Esophagus squamous epithelium (tissue), 4 donors: ENCODE measurements at regions not wholly inside any gene's neighbourhood (a gene's known extent, or its start where the extent isn't known, plus 50 kb on each side); places are given as distances from the start of the nearest gene placed in this dataset.

Experiments used
- POLR2A ChIP-seq, 4 donors: fragments of 450-650 bp; IDR thresholded peaks; one replicate each; pipeline ENCODE4 v1.6.1; 2017; ENCODE audit warnings: antibody characterized with exemption in 4 of 4, mild to moderate bottlenecking in 4 of 4, moderate library complexity in 3 of 4
- TF ChIP-seq, protein P1 (sequence below), 6 experiments: fragments of 450-650 bp in 4 of 6; fragments of 200-600 bp in 2 of 6; sonication (generic) in 2 of 6; IDR thresholded peaks; one replicate each; pipeline ENCODE4 v1.5.1; 2016 to 2019; ENCODE audit warnings: antibody characterized with exemption in 6 of 6, mild to moderate bottlenecking in 4 of 6, moderate library complexity in 4 of 6

DNA sequence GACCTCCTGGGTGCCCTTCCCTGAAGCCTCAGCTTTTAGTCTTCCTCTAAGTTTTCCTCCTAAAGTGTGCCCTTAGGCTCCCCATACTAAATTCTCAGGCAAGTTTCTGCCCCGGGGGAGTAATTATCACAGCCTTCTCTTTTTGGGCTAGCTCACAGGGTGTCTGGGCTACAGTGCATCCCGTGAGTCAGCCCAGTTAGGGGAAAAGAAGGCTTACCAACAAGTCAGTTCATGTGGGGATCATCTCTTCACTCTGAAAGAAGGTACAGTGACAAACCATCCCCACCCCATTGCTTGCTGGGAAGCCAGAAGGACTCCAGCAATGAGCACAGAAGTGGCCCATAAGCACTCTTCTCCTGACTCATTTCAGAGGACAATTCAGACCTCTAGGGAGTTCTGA, 134.7 kb upstream of the FAM9C start:
- TF ChIP-seq POLR2A (IDR thresholded peaks at IDR 0.05), result no peak
- TF ChIP-seq, protein P1, sequence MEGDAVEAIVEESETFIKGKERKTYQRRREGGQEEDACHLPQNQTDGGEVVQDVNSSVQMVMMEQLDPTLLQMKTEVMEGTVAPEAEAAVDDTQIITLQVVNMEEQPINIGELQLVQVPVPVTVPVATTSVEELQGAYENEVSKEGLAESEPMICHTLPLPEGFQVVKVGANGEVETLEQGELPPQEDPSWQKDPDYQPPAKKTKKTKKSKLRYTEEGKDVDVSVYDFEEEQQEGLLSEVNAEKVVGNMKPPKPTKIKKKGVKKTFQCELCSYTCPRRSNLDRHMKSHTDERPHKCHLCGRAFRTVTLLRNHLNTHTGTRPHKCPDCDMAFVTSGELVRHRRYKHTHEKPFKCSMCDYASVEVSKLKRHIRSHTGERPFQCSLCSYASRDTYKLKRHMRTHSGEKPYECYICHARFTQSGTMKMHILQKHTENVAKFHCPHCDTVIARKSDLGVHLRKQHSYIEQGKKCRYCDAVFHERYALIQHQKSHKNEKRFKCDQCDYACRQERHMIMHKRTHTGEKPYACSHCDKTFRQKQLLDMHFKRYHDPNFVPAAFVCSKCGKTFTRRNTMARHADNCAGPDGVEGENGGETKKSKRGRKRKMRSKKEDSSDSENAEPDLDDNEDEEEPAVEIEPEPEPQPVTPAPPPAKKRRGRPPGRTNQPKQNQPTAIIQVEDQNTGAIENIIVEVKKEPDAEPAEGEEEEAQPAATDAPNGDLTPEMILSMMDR (IDR thresholded peaks at IDR 0.05), result no peak
